Panc1 (cell line): ENCODE measurements at regions not wholly inside any gene's neighbourhood (a gene's known extent, or its start where the extent isn't known, plus 50 kb on each side); places are given as distances from the start of the nearest gene placed in this dataset.

Experiments
- ATAC-seq: fragments of 200-7000 bp; cut with Tn5 transposase; 2 replicates; pipeline ENCODE4 v1.9.1; 2020; ENCODE audit warnings: mild to moderate bottlenecking, moderate library complexity
- BruUV-seq: library from RNA; stranded (reverse); fragments of 400-500 nt; replicated peaks from 2 replicates; lab custom pipeline; 2021; lab: Mats Ljungman, UMichigan
- CTCF ChIA-PET: fragments of 300-600 bp; sonication (Branson Sonifier 250); formaldehyde crosslinking; loops from one replicate; lab custom pipeline; 2022; ENCODE audit warnings: antibody characterized with exemption; lab: Charles Lee
- POLR2A ChIA-PET: fragments of 300-600 bp; sonication (Branson Sonifier 250); formaldehyde crosslinking; loops from one replicate; lab custom pipeline; 2022; ENCODE audit warnings: antibody characterized with exemption; lab: Charles Lee
- DNase-seq: peaks from one replicate; pipeline ENCODE4 v3.0.0-alpha.2; 2010; ENCODE audit warnings: low read depth, low spot score
- H3K27ac ChIP-seq: 2 replicates; pipeline ENCODE4 v1.5.1; 2011; ENCODE audit warnings: mild to moderate bottlenecking, low read length, inconsistent platforms
- H3K27me3 ChIP-seq: fragments of 200-500 bp; sonication (Bioruptor generic); 2 replicates; pipeline ENCODE4 v1.6.0; 2014; ENCODE audit warnings: low read length, inconsistent platforms; ENCODE audit not compliant: control insufficient read depth, insufficient read depth
- H3K36me3 ChIP-seq: fragments of 200-500 bp; sonication (Bioruptor generic); 2 replicates; pipeline ENCODE4 v1.5.1; 2014; ENCODE audit warnings: inconsistent platforms, mild to moderate bottlenecking, low read length, moderate library complexity; ENCODE audit not compliant: control insufficient read depth, insufficient read depth
- H3K4me1 ChIP-seq: 2 replicates; pipeline ENCODE4 v1.5.1; 2011; ENCODE audit warnings: inconsistent platforms, mild to moderate bottlenecking, low read length, moderate library complexity; ENCODE audit not compliant: control insufficient read depth, insufficient read depth
- H3K4me3 ChIP-seq, 2 experiments: 2 replicates each; pipeline ENCODE4 v1.5.1; 2011 to 2012; ENCODE audit warnings: low read depth in 2 of 2, low read length in 2 of 2, mild to moderate bottlenecking in 2 of 2, inconsistent platforms in 1 of 2, moderate library complexity in 1 of 2
- H3K9me3 ChIP-seq: fragments of 200-500 bp; sonication (Bioruptor generic); 2 replicates; pipeline ENCODE4 v1.5.1; 2014; ENCODE audit warnings: low read depth, mild to moderate bottlenecking, inconsistent platforms, low read length, moderate library complexity; ENCODE audit not compliant: control insufficient read depth, insufficient read depth
- POLR2AphosphoS5 ChIP-seq: IDR thresholded peaks from 2 replicates; pipeline ENCODE4 v1.6.1; 2012; ENCODE audit warnings: mild to moderate bottlenecking, low read depth, low read length, moderate library complexity
- SIN3A ChIP-seq: IDR thresholded peaks from 2 replicates; pipeline ENCODE4 v1.6.1; 2012; ENCODE audit warnings: low read depth, mild to moderate bottlenecking, low read length, moderate library complexity, borderline replicate concordance; ENCODE audit not compliant: insufficient read depth
- TCF7L2 ChIP-seq: IDR thresholded peaks from 2 replicates; pipeline ENCODE4 v1.6.1; 2011; ENCODE audit warnings: mild to moderate bottlenecking, low read depth, low read length, inconsistent platforms
- in situ Hi-C: cut with HindIII; loops from 2 replicates; pipeline ENCODE4 v1.10.0; 2016; ENCODE audit warnings: low sequenced_read_pairs, low pct_unique_long_range_greater_than_20kb
- intact Hi-C: fragments of 100-400 bp; cut with micrococcal nuclease; formaldehyde crosslinking; loops from one replicate; pipeline ENCODE4 v1.10.0; 2022; ENCODE audit not compliant: unreplicated experiment
- TF ChIP-seq, protein P1 (sequence below): fragments of 450-650 bp; IDR thresholded peaks from 2 replicates; pipeline ENCODE4 v1.5.1; 2017; ENCODE audit warnings: mild to moderate bottlenecking
- TF ChIP-seq, protein P2 (sequence below), 2 experiments: IDR thresholded peaks; 2 replicates each; pipeline ENCODE4 v1.6.1; 2011 to 2012; ENCODE audit warnings: low read depth in 2 of 2, control low read depth in 1 of 2, low read length in 1 of 2, mild to moderate bottlenecking in 1 of 2, moderate library complexity in 1 of 2; ENCODE audit not compliant: insufficient read depth in 1 of 2

- Histone ChIP-seq H3K4me3 (no peak overlapping the region), H3K4me1 (no peaks in the 10 kb centered on the region), H3K9me3 (no peaks in the 10 kb centered on the region), H3K36me3 (no peaks in the 10 kb centered on the region), H3K27ac (no peak overlapping the region), H3K27me3 (no peaks in the 10 kb centered on the region)
- ChIA-PET CTCF (no interaction called here), POLR2A (no interaction called here)
- in situ Hi-C loops (no loop called here), intact Hi-C loops (no loop called here)
- TF ChIP-seq, protein P1, sequence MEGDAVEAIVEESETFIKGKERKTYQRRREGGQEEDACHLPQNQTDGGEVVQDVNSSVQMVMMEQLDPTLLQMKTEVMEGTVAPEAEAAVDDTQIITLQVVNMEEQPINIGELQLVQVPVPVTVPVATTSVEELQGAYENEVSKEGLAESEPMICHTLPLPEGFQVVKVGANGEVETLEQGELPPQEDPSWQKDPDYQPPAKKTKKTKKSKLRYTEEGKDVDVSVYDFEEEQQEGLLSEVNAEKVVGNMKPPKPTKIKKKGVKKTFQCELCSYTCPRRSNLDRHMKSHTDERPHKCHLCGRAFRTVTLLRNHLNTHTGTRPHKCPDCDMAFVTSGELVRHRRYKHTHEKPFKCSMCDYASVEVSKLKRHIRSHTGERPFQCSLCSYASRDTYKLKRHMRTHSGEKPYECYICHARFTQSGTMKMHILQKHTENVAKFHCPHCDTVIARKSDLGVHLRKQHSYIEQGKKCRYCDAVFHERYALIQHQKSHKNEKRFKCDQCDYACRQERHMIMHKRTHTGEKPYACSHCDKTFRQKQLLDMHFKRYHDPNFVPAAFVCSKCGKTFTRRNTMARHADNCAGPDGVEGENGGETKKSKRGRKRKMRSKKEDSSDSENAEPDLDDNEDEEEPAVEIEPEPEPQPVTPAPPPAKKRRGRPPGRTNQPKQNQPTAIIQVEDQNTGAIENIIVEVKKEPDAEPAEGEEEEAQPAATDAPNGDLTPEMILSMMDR: no peak
- TF ChIP-seq POLR2AphosphoS5 (no peak), SIN3A (no peak), TCF7L2 (no peak)
- TF ChIP-seq, protein P2, sequence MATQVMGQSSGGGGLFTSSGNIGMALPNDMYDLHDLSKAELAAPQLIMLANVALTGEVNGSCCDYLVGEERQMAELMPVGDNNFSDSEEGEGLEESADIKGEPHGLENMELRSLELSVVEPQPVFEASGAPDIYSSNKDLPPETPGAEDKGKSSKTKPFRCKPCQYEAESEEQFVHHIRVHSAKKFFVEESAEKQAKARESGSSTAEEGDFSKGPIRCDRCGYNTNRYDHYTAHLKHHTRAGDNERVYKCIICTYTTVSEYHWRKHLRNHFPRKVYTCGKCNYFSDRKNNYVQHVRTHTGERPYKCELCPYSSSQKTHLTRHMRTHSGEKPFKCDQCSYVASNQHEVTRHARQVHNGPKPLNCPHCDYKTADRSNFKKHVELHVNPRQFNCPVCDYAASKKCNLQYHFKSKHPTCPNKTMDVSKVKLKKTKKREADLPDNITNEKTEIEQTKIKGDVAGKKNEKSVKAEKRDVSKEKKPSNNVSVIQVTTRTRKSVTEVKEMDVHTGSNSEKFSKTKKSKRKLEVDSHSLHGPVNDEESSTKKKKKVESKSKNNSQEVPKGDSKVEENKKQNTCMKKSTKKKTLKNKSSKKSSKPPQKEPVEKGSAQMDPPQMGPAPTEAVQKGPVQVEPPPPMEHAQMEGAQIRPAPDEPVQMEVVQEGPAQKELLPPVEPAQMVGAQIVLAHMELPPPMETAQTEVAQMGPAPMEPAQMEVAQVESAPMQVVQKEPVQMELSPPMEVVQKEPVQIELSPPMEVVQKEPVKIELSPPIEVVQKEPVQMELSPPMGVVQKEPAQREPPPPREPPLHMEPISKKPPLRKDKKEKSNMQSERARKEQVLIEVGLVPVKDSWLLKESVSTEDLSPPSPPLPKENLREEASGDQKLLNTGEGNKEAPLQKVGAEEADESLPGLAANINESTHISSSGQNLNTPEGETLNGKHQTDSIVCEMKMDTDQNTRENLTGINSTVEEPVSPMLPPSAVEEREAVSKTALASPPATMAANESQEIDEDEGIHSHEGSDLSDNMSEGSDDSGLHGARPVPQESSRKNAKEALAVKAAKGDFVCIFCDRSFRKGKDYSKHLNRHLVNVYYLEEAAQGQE (IDR thresholded peaks at IDR 0.05; ENCODE audit: insufficient read depth in 1 of 2, low read depth in 2 of 2, low read length in 1 of 2): no peak
- BruUV-seq: no TSS peak
- DNase-seq: no peak
- no peak for ATAC-seq
Measured at GRCh38 chr10:20726381-20726780, 170.7 kb downstream of the NEBL start.

DNA sequence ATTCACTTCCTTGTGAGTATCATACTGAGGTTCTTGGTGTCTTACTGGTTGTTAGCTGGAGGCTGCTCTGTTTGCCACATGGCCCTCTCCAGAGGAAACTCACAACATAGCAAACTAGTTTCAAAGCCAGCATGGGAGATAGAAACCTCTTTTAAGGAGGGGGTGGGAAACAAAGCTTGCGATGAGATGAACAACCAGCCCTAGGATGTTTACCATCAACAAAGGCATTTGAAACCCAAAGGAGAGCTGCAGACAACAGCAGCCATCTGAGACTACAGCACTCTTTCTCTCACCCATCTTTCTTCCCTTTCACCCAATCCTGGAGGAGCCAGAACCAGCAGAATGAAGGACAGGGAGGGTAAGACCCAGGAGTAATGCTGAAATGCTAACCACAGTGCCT lies 182.1 kb downstream of the NEBL start:
- POLR2A ChIA-PET: no interaction called here
- Histone ChIP-seq H3K4me1 (no peaks in the 10 kb centered on the region), H3K27ac (no peak overlapping the region), H3K9me3 (no peaks in the 10 kb centered on the region), H3K27me3 (no peaks in the 10 kb centered on the region), H3K36me3 (no peaks in the 10 kb centered on the region), H3K4me3 (no peak overlapping the region)
- no TSS peak for BruUV-seq
- CTCF ChIA-PET: interaction anchor here (0.7 kb wide), 1 partner anchor 897 kb away, joined by 4 read pairs; no protein-coding TSS in a partner anchor
- TF ChIP-seq, protein P2 (IDR thresholded peaks at IDR 0.05; ENCODE audit: insufficient read depth in 1 of 2, low read depth in 2 of 2, low read length in 1 of 2): no peak
- TF ChIP-seq POLR2AphosphoS5 (no peak), TCF7L2 (no peak), SIN3A (no peak)
- TF ChIP-seq, protein P1: no peak
- DNase-seq (no peak), ATAC-seq (no peak)
- in situ Hi-C loops: no loop called here
- intact Hi-C loops: no loop called here
